ENCODE measurements at regions not wholly inside any gene's neighbourhood (a gene's known extent, or its start where the extent isn't known, plus 50 kb on each side); places are given as distances from the start of the nearest gene placed in this dataset.

DNA sequence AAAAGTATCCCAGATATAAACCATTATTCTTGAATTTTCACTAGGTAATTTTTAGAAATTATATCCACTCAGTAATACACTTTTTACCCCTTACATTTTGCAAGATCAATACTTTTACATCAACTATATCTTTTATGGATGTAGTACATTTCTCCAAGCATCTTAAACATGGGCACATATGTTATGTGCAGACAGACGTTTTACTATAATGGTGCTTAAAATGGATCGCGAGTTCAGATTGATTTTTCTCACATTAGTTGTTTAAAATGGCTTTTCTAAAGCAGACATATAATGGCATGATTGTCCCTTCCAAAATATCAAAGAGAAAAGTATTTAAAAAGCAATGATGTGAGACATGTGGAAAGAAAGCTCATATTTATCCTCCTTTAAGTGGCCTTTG is 786.1 kb downstream of the PDHA2 start:
- no peak for TF ChIP-seq POLR2AphosphoS5 (IDR thresholded peaks at IDR 0.05; ENCODE audit: low read depth, low read length)
- no peak for TF ChIP-seq POLR2A (IDR thresholded peaks at IDR 0.05; ENCODE audit: low read depth, low read length)
